Tibial artery (tissue), 4 donors: ENCODE measurements at regions not wholly inside any gene's neighbourhood (a gene's known extent, or its start where the extent isn't known, plus 50 kb on each side); places are given as distances from the start of the nearest gene placed in this dataset.

Experiments used
- DNase-seq, 2 donors: peaks; one replicate each; pipeline ENCODE4 v3.0.0-alpha.2; 2019
- H3K27ac ChIP-seq, 2 donors: fragments of 200-600 bp; sonication (generic) in 1 of 2; 1 replicate in 1 of 2; 2 replicates in 1 of 2; pipeline ENCODE4 v1.5.1; 2018 to 2019; ENCODE audit warnings: mild to moderate bottlenecking in 1 of 2
- H3K27me3 ChIP-seq, 2 donors: fragments of 200-600 bp; sonication (generic) in 1 of 2; one replicate each; pipeline versions ENCODE4 v1.5.1 to v1.6.0; 2016 to 2019
- H3K36me3 ChIP-seq, 3 donors: fragments of 200-600 bp; sonication (generic) in 2 of 3; one replicate each; pipeline ENCODE4 v1.5.1; 2016 to 2019; ENCODE audit warnings: mild to moderate bottlenecking in 2 of 3
- H3K4me1 ChIP-seq, 4 donors: fragments of 200-600 bp; sonication (generic) in 2 of 4; 1 replicate in 3 of 4; 2 replicates in 1 of 4; pipeline ENCODE4 v1.5.1; 2016 to 2019
- H3K4me3 ChIP-seq, 2 donors: fragments of 200-600 bp; sonication (generic) in 1 of 2; 1 replicate in 1 of 2; 2 replicates in 1 of 2; pipeline ENCODE4 v1.5.1; 2018 to 2019; ENCODE audit warnings: mild to moderate bottlenecking in 2 of 2
- H3K9me3 ChIP-seq, 3 donors: fragments of 200-600 bp; sonication (generic) in 1 of 3; one replicate each; pipeline ENCODE4 v1.5.1; 2016 to 2019
- CTCF ChIP-seq, 2 experiments: fragments of 200-600 bp in 1 of 2; fragments of 450-650 bp in 1 of 2; IDR thresholded peaks; one replicate each; pipeline ENCODE4 v1.5.1; 2017 to 2019; ENCODE audit warnings: antibody characterized with exemption in 2 of 2, mild to moderate bottlenecking in 1 of 2, moderate library complexity in 1 of 2
- intact Hi-C: fragments of 100-400 bp; cut with DNase I; formaldehyde crosslinking; loops from one replicate; pipeline ENCODE4 v1.15.0; 2023; ENCODE audit warnings: low total_unique reads

- intact Hi-C loops = loop anchor here (5.0 kb wide), 1 partner anchor 1050 kb away; no protein-coding TSS in a partner anchor
These were observed 150.9 kb upstream of the POU3F1 start for GRCh38 chr1:38197312-38198061.

GRCh38 chr1:38194472-38194871, 147.9 kb upstream of the POU3F1 start:
- H3K36me3 ChIP-seq = no peaks in the 10 kb centered on the region
- H3K27ac ChIP-seq = no peak overlapping the region
- DNase-seq = no peak
- intact Hi-C loops = no loop called here
- TF ChIP-seq CTCF (IDR thresholded peaks at IDR 0.05) = no peak
- no peak overlapping the region for H3K4me3 ChIP-seq
- H3K9me3 ChIP-seq = no peaks in the 10 kb centered on the region
- no peaks in the 10 kb centered on the region for H3K4me1 ChIP-seq
- H3K27me3 ChIP-seq = peaks cover 0 to 20% of the 10 kb centered on the region in 2 donors

More at GRCh38 chr1:38197312-38198061, 150.9 kb upstream of the POU3F1 start:
- no peak overlapping the region for H3K27ac ChIP-seq
- TF ChIP-seq CTCF (IDR thresholded peaks at IDR 0.05) = no peak
- H3K4me3 ChIP-seq = no peak overlapping the region
- H3K9me3 ChIP-seq = peaks cover 0 to 5% (median 0%) of the 10 kb centered on the region in 3 donors
- no peaks in the 10 kb centered on the region for H3K4me1 ChIP-seq
- H3K36me3 ChIP-seq = no peaks in the 10 kb centered on the region
- H3K27me3 ChIP-seq = peaks cover 0 to 9% of the 10 kb centered on the region in 2 donors
- no peak for DNase-seq

- Histone ChIP-seq H3K4me3 (no peak overlapping the region), H3K9me3 (no peaks in the 10 kb centered on the region), H3K4me1 (no peaks in the 10 kb centered on the region), H3K27me3 (peaks cover 0 to 26% of the 10 kb centered on the region in 2 donors), H3K27ac (no peak overlapping the region), H3K36me3 (no peaks in the 10 kb centered on the region)
- intact Hi-C loops = no loop called here
- no peak for TF ChIP-seq CTCF (IDR thresholded peaks at IDR 0.05)
- DNase-seq = no peak
These were observed 146.4 kb upstream of the POU3F1 start for GRCh38 chr1:38193040-38193439.

- H3K36me3 ChIP-seq = no peaks in the 10 kb centered on the region
- H3K9me3 ChIP-seq = no peaks in the 10 kb centered on the region
- H3K4me3 ChIP-seq = no peak overlapping the region
- no peak overlapping the region for H3K27ac ChIP-seq
- intact Hi-C loops = no loop called here
- no peak for TF ChIP-seq CTCF (IDR thresholded peaks at IDR 0.05)
- no peaks in the 10 kb centered on the region for H3K4me1 ChIP-seq
- DNase-seq = no peak
- H3K27me3 ChIP-seq = peaks cover 0 to 29% of the 10 kb centered on the region in 2 donors
These were observed 144.9 kb upstream of the POU3F1 start for GRCh38 chr1:38191461-38191860.

- intact Hi-C loops = no loop called here
- DNase-seq = no peak
- Histone ChIP-seq H3K4me3 (no peak overlapping the region), H3K36me3 (no peaks in the 10 kb centered on the region), H3K4me1 (no peaks in the 10 kb centered on the region), H3K27ac (no peak overlapping the region), H3K9me3 (no peaks in the 10 kb centered on the region), H3K27me3 (peaks cover 0 to 32% of the 10 kb centered on the region in 2 donors)
- TF ChIP-seq CTCF (IDR thresholded peaks at IDR 0.05) = no peak
These were observed 144.4 kb upstream of the POU3F1 start for GRCh38 chr1:38190983-38191382.
